HEK293T (cell line): ENCODE measurements at regions not wholly inside any gene's neighbourhood (a gene's known extent, or its start where the extent isn't known, plus 50 kb on each side); places are given as distances from the start of the nearest gene placed in this dataset.

Experiments used
- FOXM1 ChIP-seq: fragments of 450-650 bp; IDR thresholded peaks from 2 replicates; pipeline ENCODE4 v1.6.1; 2017; ENCODE audit warnings: mild to moderate bottlenecking, borderline replicate concordance
- HDGF ChIP-seq: fragments of 450-650 bp; IDR thresholded peaks from 2 replicates; pipeline ENCODE4 v1.6.1; 2017; ENCODE audit warnings: antibody characterized with exemption, borderline replicate concordance
- NFRKB ChIP-seq: fragments of 450-650 bp; IDR thresholded peaks from 2 replicates; pipeline ENCODE4 v1.6.1; 2016; ENCODE audit warnings: mild to moderate bottlenecking, moderate library complexity
- SP1 ChIP-seq: fragments of 450-650 bp; IDR thresholded peaks from 2 replicates; pipeline ENCODE4 v1.6.1; 2017
- SUZ12 ChIP-seq: fragments of 450-650 bp; IDR thresholded peaks from 2 replicates; pipeline ENCODE4 v1.6.1; 2016; ENCODE audit warnings: mild to moderate bottlenecking

GRCh38 chr2:56685205-56685604 is 501.4 kb downstream of the CCDC85A start:
- TF ChIP-seq HDGF = no peak
- no peak for TF ChIP-seq SUZ12
- no peak for TF ChIP-seq NFRKB
- TF ChIP-seq FOXM1 = no peak
- TF ChIP-seq SP1 = no peak
